HuH-7.5 (cell line): ENCODE measurements at regions not wholly inside any gene's neighbourhood (a gene's known extent, or its start where the extent isn't known, plus 50 kb on each side); places are given as distances from the start of the nearest gene placed in this dataset.

Experiments used
- DNase-seq: peaks from one replicate; pipeline ENCODE4 v3.0.0; 2011; ENCODE audit warnings: low spot score

DNA sequence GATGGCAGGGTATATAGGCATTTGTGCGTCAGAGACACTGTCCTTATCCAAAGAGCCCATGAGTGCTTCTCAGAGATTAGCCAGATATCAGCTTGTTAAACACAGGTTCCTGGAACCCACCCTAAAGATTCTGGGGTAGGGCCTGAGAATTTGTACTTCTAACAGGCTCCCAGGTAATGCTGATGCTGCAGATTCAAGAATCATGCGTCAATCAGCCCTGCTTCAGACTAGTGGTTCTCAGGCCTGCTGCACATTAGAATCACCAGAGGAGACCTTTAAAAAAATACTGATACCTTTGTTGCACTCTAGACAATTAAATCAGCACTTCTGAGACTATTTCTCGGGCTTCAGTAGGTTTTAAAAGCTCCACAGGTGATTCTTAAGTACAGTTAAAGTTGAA lies 369.5 kb downstream of the MFSD1 start:
- DNase-seq: no peak

- DNase-seq: no peak
Observed at GRCh38 chr3:159172473-159172872, 370.6 kb downstream of the MFSD1 start.

GRCh38 chr3:159174715-159175692 lies 373.1 kb downstream of the MFSD1 start:
- DNase-seq: no peak

GRCh38 chr3:159178209-159178897 lies 376.5 kb downstream of the MFSD1 start:
- DNase-seq: no peak

- DNase-seq: no peak
Observed at GRCh38 chr3:159182961-159183360, 381.1 kb downstream of the MFSD1 start.

DNA sequence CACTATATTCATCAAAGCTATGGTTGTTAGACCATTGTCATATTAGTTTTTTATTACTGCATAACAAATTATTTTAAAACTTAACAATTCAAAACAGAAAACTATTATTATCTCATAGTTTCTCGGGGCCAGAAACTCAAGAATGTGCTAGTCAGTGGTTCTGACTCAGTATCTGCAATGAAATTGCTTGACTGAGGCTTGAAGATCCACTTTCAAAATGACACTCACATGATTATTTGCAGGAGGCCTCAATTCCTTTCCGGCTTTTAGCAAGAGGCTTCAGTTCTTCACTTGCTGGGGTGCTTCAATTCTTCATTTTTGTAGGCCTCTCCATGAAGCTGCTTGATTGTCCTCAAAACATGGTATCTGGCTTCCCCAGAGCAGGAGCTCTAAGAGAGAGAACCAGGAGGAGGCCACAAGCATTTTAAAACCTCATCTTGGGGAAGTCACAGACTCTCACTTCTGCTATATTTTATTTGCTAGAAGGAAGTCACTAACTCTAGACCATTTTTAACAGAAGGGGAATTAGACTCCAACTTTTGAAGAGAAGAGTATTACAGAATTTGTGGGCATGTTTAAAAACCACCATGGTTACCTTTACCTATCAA lies 383.7 kb downstream of the MFSD1 start:
- DNase-seq: no peak

DNA sequence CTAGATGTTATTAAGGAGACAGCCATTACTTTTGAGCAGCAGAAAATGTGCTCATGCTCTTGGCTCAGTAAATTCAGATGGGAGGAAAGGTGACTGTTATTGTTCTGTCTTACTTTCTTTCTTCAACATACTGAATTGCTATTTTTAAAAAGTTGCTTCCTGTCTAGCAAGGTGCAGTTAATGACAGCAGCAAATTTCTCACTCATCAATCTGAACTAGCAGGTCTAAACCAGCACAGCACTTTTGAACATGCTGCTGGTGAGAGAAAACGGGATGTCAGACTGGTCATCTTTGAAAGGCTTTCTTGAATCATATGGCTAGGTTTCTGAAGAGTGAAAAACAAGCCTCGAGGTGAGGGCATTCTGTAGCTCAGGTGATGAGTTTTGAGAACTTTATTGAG lies 384.7 kb downstream of the MFSD1 start:
- DNase-seq: no peak

DNA sequence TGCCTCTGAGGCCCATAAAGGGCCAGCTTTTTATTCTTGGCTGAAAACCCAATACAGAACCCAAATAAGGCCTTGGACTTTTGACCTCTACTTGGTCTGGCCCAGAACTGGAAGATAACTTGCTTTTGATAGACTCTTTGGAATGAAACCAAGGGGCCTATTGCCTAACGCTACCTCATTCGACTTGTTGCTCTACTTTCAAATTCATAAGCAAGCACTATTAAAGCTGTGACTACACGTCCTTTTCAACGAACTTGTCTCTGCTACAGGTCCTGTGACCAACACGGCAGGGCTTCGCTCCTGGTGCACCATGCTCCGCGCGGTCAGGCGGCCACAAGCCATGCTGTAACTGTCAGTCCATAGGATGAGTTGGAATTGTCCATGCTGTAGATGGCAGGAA lies 385.4 kb downstream of the MFSD1 start:
- no peak for DNase-seq

DNA sequence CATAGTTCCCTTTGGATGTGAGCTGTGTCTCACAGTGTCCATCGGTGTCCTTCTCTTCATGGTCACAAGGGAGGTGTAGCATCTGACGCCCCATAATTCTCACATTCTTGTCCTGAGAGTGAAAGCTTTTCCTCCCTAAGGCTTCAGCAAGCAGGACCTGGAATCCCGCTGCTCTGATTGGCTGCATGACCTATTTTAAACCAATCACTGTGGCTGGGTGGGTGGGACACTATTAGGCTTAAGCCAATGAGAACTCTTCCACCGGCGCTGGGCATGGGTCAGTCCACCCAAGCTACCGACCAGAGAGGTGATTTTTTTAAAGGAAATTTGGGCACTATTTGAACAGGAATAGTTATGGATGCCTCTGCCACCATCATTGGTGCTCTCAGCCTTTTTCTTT lies 385.9 kb downstream of the MFSD1 start:
- DNase-seq: no peak

GRCh38 chr3:159189994-159190669 lies 388.3 kb downstream of the MFSD1 start:
- DNase-seq: no peak

- no peak for DNase-seq
Observed at GRCh38 chr3:159191447-159191846, 389.6 kb downstream of the MFSD1 start.

DNA sequence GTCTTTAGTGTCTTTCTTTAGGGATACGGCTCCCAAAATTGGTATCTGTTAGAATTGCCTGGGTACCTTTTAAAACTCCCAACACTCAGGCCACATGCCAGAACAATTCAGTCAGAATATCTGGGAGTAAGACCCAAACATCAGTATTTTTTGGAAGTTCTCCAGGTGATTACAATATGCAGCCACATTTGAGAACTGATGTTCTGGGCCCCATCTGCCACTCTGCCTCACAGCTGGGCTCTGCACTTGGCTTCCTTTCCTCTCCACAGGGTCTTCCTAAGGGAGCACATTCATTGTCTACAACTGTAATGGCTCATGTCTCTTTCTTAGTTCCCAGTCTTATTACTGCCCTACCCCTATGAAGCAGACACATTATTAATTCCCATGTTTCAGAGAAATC lies 394.5 kb downstream of the MFSD1 start:
- no peak for DNase-seq

DNA sequence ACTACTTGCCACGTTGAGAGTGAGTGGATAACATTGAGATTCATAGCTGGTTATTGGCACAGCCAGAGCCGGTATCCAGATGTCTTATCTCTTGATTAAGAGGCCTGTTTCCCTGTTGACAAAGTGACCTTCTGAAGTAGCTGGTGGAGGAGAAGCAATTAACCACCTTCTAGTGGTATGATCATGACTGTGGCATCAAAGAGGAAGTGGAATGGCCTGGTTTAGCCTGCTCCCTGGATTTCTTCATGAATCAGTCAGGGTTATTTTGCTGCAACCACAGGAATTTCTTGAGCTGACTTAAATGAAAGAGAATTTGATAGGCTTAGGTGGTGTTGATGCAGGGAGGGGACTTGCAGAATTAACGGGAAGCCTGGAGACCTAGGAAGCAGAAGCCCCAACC lies 398.3 kb downstream of the MFSD1 start:
- DNase-seq: no peak

DNA sequence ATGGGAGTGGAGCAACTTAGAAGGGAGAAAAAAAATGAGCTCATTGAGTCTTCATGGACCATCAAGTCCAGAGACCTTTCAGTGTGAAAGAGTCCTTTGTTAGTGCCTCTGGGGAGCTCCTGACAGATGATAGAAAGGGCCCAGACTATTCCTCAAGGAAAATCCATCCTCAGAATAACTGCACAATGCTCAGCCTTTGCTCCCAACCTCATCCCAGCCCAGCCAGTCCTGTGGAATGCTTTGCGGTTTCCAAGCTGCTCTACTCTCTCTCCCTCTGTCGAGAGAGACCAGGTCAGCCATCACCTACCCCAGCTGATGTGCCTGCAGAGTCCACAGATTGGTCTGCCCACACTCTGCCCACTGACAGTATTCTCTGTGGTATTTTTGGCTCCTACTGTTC lies 406.2 kb downstream of the MFSD1 start:
- DNase-seq: no peak

DNA sequence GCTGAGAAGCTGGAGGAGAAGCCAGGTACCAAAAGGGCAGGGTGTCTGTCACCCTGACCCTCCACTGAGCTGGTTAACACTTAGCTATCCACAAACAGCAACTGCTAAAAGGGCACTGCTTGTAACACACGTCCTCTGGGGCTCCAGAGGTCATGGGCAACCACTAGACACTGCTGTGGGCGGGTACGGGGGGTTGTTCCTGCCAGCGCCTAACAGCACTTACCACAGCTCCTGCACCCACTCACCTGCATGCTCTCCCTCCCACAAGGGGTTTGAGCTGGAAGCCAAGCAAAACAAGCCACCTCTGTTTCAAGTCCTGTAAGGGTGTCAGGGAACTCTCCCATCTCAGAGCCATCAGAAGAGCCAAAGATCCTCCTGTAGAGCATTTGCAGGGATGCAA lies 407.6 kb downstream of the MFSD1 start:
- DNase-seq: no peak

- no peak for DNase-seq
Observed at GRCh38 chr3:159210336-159210735, 408.5 kb downstream of the MFSD1 start.

DNA sequence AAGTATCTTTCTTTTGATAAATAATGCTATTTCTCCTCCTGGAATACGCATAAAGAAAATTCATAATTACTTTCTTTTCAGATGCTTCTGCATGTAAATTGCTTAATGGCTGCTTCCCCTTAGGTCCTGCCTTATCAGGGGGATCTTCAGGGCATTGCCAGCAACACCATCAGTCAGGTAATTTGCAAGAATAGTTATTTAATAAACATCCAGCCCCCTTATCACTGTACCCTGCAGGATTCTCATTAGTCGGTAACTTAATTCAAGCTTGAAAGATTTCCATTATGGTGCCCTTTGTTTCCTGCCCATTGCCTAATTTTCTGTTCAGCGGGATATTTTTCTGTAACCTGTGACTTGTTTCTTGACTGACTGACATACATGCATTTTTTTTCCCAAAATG lies 414.5 kb downstream of the MFSD1 start:
- no peak for DNase-seq

GRCh38 chr3:159219231-159219630 lies 417.4 kb downstream of the MFSD1 start:
- no peak for DNase-seq

DNA sequence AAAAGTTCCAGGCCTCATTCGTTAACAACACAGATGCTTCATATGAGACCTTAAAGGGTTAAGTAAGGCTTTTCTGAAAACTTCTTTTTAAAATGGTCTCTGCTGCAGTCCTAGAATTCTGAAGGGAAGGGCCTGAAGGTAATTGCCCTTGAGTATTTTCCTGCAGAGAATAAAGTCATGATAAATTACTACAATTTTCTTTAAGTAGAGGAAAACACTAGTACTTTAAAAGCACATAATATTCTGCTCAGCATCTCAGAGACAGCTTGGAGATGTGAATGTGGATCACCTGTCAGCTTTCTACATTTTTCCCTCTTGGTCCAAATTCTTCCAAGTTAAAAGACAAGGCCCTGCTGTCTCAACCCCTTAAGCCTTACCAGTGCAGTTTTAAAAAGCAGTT lies 419.5 kb downstream of the MFSD1 start:
- no peak for DNase-seq

DNA sequence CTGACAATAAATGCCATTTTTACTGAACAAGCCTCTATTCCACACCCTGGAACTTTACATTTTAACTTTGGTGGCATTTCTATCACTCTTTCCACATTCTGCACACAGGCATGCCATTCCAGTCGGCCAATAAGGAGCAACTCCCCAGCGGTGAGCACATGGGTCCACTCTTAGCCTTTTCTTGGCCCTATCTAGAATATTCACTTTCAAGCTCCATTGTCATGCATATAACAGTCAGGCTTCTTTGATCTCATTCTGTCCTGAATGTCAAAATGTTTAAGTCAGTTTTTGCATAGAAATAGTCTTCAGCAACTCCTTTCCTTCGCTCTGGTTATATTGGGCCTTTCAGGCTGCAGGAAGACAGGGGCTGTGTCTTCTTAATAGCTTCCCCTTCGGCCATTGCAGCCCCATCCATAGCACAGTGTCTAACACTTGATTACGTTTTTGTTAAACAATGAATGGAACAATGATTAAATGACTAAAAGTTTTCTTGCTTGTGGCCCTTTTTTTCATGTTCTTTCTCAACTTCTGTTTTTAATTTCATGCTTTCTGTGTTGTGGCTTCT lies 427.3 kb downstream of the MFSD1 start:
- DNase-seq: no peak

GRCh38 chr3:159232966-159233365 lies 431.1 kb downstream of the MFSD1 start:
- no peak for DNase-seq

DNA sequence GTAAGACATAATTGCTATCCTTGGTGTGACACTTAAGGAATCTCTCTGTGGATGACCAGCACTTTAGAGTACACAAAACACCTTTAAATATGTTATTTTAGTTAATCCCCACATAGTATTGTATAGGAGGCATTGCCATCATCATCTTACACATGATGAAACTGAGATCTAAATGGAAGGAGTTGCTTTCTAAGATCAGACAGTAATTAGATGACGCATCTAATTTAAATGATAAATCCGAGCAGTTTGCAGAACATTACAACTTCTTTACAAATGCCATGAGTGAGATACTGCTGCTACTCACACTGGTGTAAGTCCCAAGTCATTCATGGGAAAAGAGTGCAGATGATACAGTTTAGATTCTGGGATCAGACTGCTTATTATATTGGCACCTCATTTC lies 431.9 kb downstream of the MFSD1 start:
- no peak for DNase-seq
